HG03025 (cell line): ENCODE measurements at regions not wholly inside any gene's neighbourhood (a gene's known extent, or its start where the extent isn't known, plus 50 kb on each side); places are given as distances from the start of the nearest gene placed in this dataset.

Experiments used
- ATAC-seq: cut with Tn5 transposase; IDR thresholded peaks from one replicate; pipeline ENCODE4 v1.9.1; 2021; ENCODE audit warnings: mild to moderate bottlenecking, moderate library complexity; ENCODE audit not compliant: unreplicated experiment, low FRiP score

GRCh38 chr6:85396159-85396808, 53.6 kb upstream of the NT5E start:
- ATAC-seq: no peak

GRCh38 chr6:85395746-85396145, 54.1 kb upstream of the NT5E start:
- no peak for ATAC-seq

GRCh38 chr6:85394853-85395538, 54.9 kb upstream of the NT5E start:
- no peak for ATAC-seq

- no peak for ATAC-seq
These were observed 55.7 kb upstream of the NT5E start for GRCh38 chr6:85394199-85394598.

- no peak for ATAC-seq
These were observed 57.5 kb upstream of the NT5E start for GRCh38 chr6:85392379-85392778.

GRCh38 chr6:85390775-85391174, 59.1 kb upstream of the NT5E start:
- ATAC-seq: no peak

GRCh38 chr6:85390105-85390728, 59.7 kb upstream of the NT5E start:
- ATAC-seq: no peak

GRCh38 chr6:85389151-85389797, 60.6 kb upstream of the NT5E start:
- no peak for ATAC-seq

- ATAC-seq: no peak
These were observed 61.4 kb upstream of the NT5E start for GRCh38 chr6:85388531-85388930.

GRCh38 chr6:85385636-85386315, 64.1 kb upstream of the NT5E start:
- no peak for ATAC-seq

GRCh38 chr6:85383042-85383441, 66.8 kb upstream of the NT5E start:
- no peak for ATAC-seq

- ATAC-seq: no peak
These were observed 67.3 kb upstream of the NT5E start for GRCh38 chr6:85382541-85382940.

- ATAC-seq: no peak
These were observed 77.0 kb upstream of the NT5E start for GRCh38 chr6:85372915-85373270.

GRCh38 chr6:85372188-85372914, 77.5 kb upstream of the NT5E start:
- no peak for ATAC-seq

- no peak for ATAC-seq
These were observed 81.3 kb upstream of the NT5E start for GRCh38 chr6:85368631-85369030.

- no peak for ATAC-seq
These were observed 85.5 kb upstream of the NT5E start for GRCh38 chr6:85364344-85364743.

- ATAC-seq: no peak
These were observed 86.0 kb upstream of the NT5E start for GRCh38 chr6:85363870-85364269.

- no peak for ATAC-seq
These were observed 87.1 kb upstream of the NT5E start for GRCh38 chr6:85362652-85363310.

GRCh38 chr6:85361643-85362014, 88.3 kb upstream of the NT5E start:
- ATAC-seq: no peak
